ENCODE measurements at regions not wholly inside any gene's neighbourhood (a gene's known extent, or its start where the extent isn't known, plus 50 kb on each side); places are given as distances from the start of the nearest gene placed in this dataset.

DNA sequence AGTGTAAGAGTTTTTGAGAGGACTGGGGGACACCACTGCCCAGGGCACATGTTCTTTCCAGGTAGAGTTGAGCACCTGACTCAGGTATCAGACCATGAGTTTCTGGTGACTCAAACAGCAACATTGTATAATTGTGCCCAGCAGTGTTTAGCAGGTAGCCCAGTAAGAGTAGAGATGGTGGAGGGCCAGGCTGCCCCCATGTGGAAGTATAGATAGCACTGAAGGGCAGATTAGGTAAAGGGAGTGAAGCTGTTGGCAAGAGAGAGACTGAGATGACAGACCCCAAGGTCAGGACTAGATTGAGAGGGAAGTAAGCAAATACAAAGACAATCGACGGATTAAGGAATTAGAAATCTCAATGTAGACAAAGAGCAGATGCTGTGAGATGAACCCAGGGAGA lies 74.6 kb downstream of the TRIM42 start:
- TF ChIP-seq ZNF70 (CRISPR knock-in tag; IDR thresholded peaks at IDR 0.05): no peak
- no peak for TF ChIP-seq TOX (CRISPR knock-in tag; IDR thresholded peaks at IDR 0.05; ENCODE audit: borderline replicate concordance)
- TF ChIP-seq ZNF565 (CRISPR knock-in tag; conservative IDR thresholded peaks at IDR 0.05; ENCODE audit: low read depth): no peak
- no peak for TF ChIP-seq CSDC2 (CRISPR knock-in tag; IDR thresholded peaks at IDR 0.05)
- ATAC-seq: no peak

DNA sequence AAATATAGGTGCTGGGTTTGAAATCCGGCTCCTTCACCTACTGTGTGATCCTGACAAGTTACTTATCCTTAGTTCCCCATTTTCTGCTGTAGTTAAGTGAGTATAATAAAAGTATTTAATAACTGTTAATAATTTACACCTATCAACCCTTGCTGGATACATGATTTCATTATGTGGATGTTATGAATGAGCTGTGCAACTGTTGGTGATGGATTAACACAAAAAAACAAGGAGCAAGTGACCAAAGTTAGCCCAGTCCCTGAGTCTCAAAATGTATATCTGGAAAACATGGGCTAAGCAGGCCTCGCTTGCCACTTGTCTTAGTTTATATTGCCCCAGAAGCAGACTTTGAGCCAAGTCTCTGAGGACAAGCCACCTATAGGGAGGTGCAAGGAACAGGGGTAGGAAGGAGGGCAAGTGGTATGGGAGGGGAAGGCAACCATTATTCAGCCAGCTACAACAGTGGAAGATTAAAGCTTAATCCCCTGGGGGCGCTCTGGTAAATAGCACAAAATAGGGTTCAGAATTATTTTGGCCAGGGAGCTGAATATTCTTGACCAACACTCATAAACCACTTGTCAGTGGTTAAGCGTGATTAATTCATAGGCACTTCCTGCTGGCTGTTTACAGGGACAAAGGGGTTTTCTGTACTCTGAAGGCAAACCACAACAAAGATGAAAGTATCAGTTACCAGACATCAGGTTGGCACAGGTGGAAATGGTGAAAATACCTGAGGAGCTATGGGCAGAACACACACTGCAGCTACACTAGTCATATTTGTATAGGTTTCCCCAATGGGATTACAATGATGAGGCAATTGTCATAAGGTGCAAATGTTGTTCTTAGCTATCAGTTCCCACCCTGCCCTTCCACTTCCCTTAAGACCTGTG lies 76.2 kb downstream of the TRIM42 start:
- ATAC-seq: no peak
- TF ChIP-seq, protein P1, sequence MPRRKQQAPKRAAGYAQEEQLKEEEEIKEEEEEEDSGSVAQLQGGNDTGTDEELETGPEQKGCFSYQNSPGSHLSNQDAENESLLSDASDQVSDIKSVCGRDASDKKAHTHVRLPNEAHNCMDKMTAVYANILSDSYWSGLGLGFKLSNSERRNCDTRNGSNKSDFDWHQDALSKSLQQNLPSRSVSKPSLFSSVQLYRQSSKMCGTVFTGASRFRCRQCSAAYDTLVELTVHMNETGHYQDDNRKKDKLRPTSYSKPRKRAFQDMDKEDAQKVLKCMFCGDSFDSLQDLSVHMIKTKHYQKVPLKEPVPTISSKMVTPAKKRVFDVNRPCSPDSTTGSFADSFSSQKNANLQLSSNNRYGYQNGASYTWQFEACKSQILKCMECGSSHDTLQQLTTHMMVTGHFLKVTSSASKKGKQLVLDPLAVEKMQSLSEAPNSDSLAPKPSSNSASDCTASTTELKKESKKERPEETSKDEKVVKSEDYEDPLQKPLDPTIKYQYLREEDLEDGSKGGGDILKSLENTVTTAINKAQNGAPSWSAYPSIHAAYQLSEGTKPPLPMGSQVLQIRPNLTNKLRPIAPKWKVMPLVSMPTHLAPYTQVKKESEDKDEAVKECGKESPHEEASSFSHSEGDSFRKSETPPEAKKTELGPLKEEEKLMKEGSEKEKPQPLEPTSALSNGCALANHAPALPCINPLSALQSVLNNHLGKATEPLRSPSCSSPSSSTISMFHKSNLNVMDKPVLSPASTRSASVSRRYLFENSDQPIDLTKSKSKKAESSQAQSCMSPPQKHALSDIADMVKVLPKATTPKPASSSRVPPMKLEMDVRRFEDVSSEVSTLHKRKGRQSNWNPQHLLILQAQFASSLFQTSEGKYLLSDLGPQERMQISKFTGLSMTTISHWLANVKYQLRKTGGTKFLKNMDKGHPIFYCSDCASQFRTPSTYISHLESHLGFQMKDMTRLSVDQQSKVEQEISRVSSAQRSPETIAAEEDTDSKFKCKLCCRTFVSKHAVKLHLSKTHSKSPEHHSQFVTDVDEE (CRISPR knock-in tag; IDR thresholded peaks at IDR 0.05): no peak
- TF ChIP-seq ZNF8 (CRISPR knock-in tag; IDR thresholded peaks at IDR 0.05) (no peak), ISL1 (CRISPR knock-in tag; IDR thresholded peaks at IDR 0.05) (no peak), GLIS3 (CRISPR knock-in tag; IDR thresholded peaks at IDR 0.05) (no peak), CSDC2 (CRISPR knock-in tag; IDR thresholded peaks at IDR 0.05) (no peak), ZFP30 (CRISPR knock-in tag; IDR thresholded peaks at IDR 0.05) (no peak), OSR1 (CRISPR knock-in tag; IDR thresholded peaks at IDR 0.05) (no peak), SNAI2 (CRISPR knock-in tag; IDR thresholded peaks at IDR 0.05) (no peak), ZFP3 (CRISPR knock-in tag; IDR thresholded peaks at IDR 0.05) (no peak), RARB (CRISPR knock-in tag; IDR thresholded peaks at IDR 0.05) (no peak), TCF4 (CRISPR knock-in tag; IDR thresholded peaks at IDR 0.05; ENCODE audit: borderline replicate concordance) (no peak), PPARA (CRISPR knock-in tag; IDR thresholded peaks at IDR 0.05; ENCODE audit: borderline replicate concordance) (no peak), TOX (CRISPR knock-in tag; IDR thresholded peaks at IDR 0.05; ENCODE audit: borderline replicate concordance) (no peak), BACH2 (CRISPR knock-in tag; IDR thresholded peaks at IDR 0.05; ENCODE audit: borderline replicate concordance) (no peak), ESRRG (CRISPR knock-in tag; IDR thresholded peaks at IDR 0.05) (no peak)
- TF ChIP-seq, protein P2, sequence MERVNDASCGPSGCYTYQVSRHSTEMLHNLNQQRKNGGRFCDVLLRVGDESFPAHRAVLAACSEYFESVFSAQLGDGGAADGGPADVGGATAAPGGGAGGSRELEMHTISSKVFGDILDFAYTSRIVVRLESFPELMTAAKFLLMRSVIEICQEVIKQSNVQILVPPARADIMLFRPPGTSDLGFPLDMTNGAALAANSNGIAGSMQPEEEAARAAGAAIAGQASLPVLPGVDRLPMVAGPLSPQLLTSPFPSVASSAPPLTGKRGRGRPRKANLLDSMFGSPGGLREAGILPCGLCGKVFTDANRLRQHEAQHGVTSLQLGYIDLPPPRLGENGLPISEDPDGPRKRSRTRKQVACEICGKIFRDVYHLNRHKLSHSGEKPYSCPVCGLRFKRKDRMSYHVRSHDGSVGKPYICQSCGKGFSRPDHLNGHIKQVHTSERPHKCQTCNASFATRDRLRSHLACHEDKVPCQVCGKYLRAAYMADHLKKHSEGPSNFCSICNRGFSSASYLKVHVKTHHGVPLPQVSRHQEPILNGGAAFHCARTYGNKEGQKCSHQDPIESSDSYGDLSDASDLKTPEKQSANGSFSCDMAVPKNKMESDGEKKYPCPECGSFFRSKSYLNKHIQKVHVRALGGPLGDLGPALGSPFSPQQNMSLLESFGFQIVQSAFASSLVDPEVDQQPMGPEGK (CRISPR knock-in tag; IDR thresholded peaks at IDR 0.05; ENCODE audit: borderline replicate concordance): no peak
- TF ChIP-seq, protein P3, sequence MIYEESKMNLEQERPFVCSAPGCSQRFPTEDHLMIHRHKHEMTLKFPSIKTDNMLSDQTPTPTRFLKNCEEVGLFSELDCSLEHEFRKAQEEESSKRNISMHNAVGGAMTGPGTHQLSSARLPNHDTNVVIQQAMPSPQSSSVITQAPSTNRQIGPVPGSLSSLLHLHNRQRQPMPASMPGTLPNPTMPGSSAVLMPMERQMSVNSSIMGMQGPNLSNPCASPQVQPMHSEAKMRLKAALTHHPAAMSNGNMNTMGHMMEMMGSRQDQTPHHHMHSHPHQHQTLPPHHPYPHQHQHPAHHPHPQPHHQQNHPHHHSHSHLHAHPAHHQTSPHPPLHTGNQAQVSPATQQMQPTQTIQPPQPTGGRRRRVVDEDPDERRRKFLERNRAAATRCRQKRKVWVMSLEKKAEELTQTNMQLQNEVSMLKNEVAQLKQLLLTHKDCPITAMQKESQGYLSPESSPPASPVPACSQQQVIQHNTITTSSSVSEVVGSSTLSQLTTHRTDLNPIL (CRISPR knock-in tag; IDR thresholded peaks at IDR 0.05; ENCODE audit: low read depth): no peak
- TF ChIP-seq, protein P4, sequence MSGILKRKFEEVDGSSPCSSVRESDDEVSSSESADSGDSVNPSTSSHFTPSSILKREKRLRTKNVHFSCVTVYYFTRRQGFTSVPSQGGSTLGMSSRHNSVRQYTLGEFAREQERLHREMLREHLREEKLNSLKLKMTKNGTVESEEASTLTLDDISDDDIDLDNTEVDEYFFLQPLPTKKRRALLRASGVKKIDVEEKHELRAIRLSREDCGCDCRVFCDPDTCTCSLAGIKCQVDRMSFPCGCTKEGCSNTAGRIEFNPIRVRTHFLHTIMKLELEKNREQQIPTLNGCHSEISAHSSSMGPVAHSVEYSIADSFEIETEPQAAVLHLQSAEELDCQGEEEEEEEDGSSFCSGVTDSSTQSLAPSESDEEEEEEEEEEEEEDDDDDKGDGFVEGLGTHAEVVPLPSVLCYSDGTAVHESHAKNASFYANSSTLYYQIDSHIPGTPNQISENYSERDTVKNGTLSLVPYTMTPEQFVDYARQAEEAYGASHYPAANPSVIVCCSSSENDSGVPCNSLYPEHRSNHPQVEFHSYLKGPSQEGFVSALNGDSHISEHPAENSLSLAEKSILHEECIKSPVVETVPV (CRISPR knock-in tag; IDR thresholded peaks at IDR 0.05): no peak
- TF ChIP-seq, protein P5, sequence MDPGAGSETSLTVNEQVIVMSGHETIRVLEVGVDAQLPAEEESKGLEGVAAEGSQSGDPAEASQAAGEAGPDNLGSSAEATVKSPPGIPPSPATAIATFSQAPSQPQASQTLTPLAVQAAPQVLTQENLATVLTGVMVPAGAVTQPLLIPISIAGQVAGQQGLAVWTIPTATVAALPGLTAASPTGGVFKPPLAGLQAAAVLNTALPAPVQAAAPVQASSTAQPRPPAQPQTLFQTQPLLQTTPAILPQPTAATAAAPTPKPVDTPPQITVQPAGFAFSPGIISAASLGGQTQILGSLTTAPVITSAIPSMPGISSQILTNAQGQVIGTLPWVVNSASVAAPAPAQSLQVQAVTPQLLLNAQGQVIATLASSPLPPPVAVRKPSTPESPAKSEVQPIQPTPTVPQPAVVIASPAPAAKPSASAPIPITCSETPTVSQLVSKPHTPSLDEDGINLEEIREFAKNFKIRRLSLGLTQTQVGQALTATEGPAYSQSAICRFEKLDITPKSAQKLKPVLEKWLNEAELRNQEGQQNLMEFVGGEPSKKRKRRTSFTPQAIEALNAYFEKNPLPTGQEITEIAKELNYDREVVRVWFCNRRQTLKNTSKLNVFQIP (CRISPR knock-in tag; IDR thresholded peaks at IDR 0.05; ENCODE audit: borderline replicate concordance, low read depth): no peak

DNA sequence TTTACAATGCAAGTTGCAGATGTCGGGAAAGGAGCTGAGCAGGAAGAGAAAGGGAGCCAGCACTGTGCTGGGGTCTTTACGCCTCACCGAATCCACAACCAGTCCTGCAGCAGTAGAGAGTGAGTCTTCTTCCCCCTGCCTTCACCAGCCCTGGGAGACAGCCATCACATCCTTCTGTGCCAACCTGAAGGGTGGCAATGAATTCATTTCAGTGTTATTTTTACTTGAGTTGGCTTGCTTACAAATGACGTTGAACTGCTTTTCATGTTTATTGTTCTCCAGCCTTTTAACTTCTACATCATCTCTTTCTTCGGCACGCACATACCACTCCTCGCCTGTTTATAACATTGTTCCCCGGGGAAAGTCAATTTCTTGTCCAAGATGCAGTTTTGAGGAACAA lies 77.1 kb downstream of the TRIM42 start:
- no peak for ATAC-seq
- TF ChIP-seq GLIS3 (CRISPR knock-in tag; IDR thresholded peaks at IDR 0.05) (no peak), RARB (CRISPR knock-in tag; IDR thresholded peaks at IDR 0.05) (no peak), OSR1 (CRISPR knock-in tag; IDR thresholded peaks at IDR 0.05) (no peak), ZFP30 (CRISPR knock-in tag; IDR thresholded peaks at IDR 0.05) (no peak), BACH2 (CRISPR knock-in tag; IDR thresholded peaks at IDR 0.05; ENCODE audit: borderline replicate concordance) (no peak), SNAI2 (CRISPR knock-in tag; IDR thresholded peaks at IDR 0.05) (no peak), CSDC2 (CRISPR knock-in tag; IDR thresholded peaks at IDR 0.05) (no peak)
- TF ChIP-seq, protein P4 (CRISPR knock-in tag; IDR thresholded peaks at IDR 0.05): no peak
- TF ChIP-seq, protein P5 (CRISPR knock-in tag; IDR thresholded peaks at IDR 0.05; ENCODE audit: borderline replicate concordance, low read depth): no peak

All from SK-N-SH treated with all-trans-retinoic acid at 6 μM for 48 hours (cell line).